ENCODE measurements at regions not wholly inside any gene's neighbourhood (a gene's known extent, or its start where the extent isn't known, plus 50 kb on each side); places are given as distances from the start of the nearest gene placed in this dataset.

- Mint-ChIP-seq H3K4me3 (no peak overlapping the region), H3K4me1 (no peaks in the 10 kb centered on the region), H3K36me3 (ENCODE audit: insufficient read depth in 1 of 3, low read depth in 3 of 3) (no peaks in the 10 kb centered on the region), H3K27ac (no peak overlapping the region), H3K27me3 (ENCODE audit: low read depth) (no peaks in the 10 kb centered on the region), H3K9me3 (no peaks in the 10 kb centered on the region)
- no CpG with 5 or more reads among the region's 2 CpGs for WGBS (ENCODE audit: extremely low coverage, insufficient read length, low lambda C conversion rate)
- Histone ChIP-seq H2BK15ac (ENCODE audit: low read depth, low read length) (no peak overlapping the region), H3K14ac (ENCODE audit: insufficient read depth, low read length) (no peak overlapping the region), H3K18ac (ENCODE audit: insufficient read length, low read depth, low read length) (no peak overlapping the region), H3K4ac (ENCODE audit: low read depth, low read length) (no peak overlapping the region), H4K91ac (ENCODE audit: insufficient read length, low read depth, low read length) (no peak overlapping the region), H2AK5ac (ENCODE audit: insufficient read length, low read length) (no peak overlapping the region), H2BK120ac (ENCODE audit: low read depth, low read length, poor library complexity, severe bottlenecking) (no peak overlapping the region), H4K8ac (replicated peaks; ENCODE audit: insufficient read length, low read depth, low read length) (no peak overlapping the region), H2BK12ac (ENCODE audit: insufficient read length, low read depth, low read length) (no peak overlapping the region), H3K4me1 (ENCODE audit: insufficient read depth, low read length) (no peaks in the 10 kb centered on the region), H3K79me1 (ENCODE audit: insufficient read depth, low read depth, low read length, poor library complexity, severe bottlenecking) (no peaks in the 10 kb centered on the region), H3T11ph (ENCODE audit: low read length) (no peak overlapping the region), H3K9ac (ENCODE audit: extremely low read depth, insufficient read length, low read length) (no peak overlapping the region), H3K27me3 (ENCODE audit: insufficient read depth, low read length) (no peaks in the 10 kb centered on the region), H3K79me2 (ENCODE audit: insufficient read depth, low read length) (no peaks in the 10 kb centered on the region), H4K5ac (ENCODE audit: insufficient read length, low read depth, low read length) (no peak overlapping the region), H3K56ac (ENCODE audit: insufficient read length, low read depth, low read length) (no peak overlapping the region), H2BK20ac (ENCODE audit: low read depth, low read length, poor library complexity, severe bottlenecking) (no peak overlapping the region), H2BK5ac (ENCODE audit: insufficient read length, low read length) (no peak overlapping the region), H3K4me2 (ENCODE audit: insufficient read depth, insufficient read length, low read length) (no peak overlapping the region), H3K9me3 (ENCODE audit: control insufficient read depth, low read depth, low read length) (no peaks in the 10 kb centered on the region), H3K23ac (ENCODE audit: insufficient read length, low read depth, low read length) (no peak overlapping the region), H2AFZ (ENCODE audit: low read length) (no peak overlapping the region), H4K20me1 (ENCODE audit: control insufficient read depth, insufficient read depth, insufficient read length) (no peaks in the 10 kb centered on the region), H3K27ac (ENCODE audit: insufficient read length, low read depth, low read length) (no peak overlapping the region), H3K23me2 (ENCODE audit: insufficient read length, low read depth, low read length, poor library complexity, severe bottlenecking) (no peaks in the 10 kb centered on the region)
- no peak for DNase-seq
- TF ChIP-seq CTCF (conservative IDR thresholded peaks at IDR 0.05): no peak
Observed at GRCh38 chr3:74858086-74858485, 243.6 kb upstream of the CNTN3 start.

Data from H9 (cell line).